ENCODE measurements at regions not wholly inside any gene's neighbourhood (a gene's known extent, or its start where the extent isn't known, plus 50 kb on each side); places are given as distances from the start of the nearest gene placed in this dataset.

GRCh38 chr14:28152453-28153044 is 614.0 kb upstream of the FOXG1 start:
- no peaks in the 10 kb centered on the region for H3K36me3 ChIP-seq
- DNase-seq (ENCODE audit: low spot score), result no peak
- H3K27ac ChIP-seq, result no peak overlapping the region
- no peak for TF ChIP-seq CTCF (IDR thresholded peaks at IDR 0.05)
- H3K9me3 ChIP-seq, result no peaks in the 10 kb centered on the region
- no peak for ATAC-seq (ENCODE audit: insufficient number of reproducible peaks, low FRiP score, low read depth)
- no peak overlapping the region for H3K4me3 ChIP-seq
- H3K4me1 ChIP-seq (ENCODE audit: control insufficient read depth in 1 of 2, low read depth in 2 of 2), result no peaks in the 10 kb centered on the region
- no peaks in the 10 kb centered on the region for H3K27me3 ChIP-seq (replicated peaks; ENCODE audit: insufficient read depth)

GRCh38 chr14:28157289-28157869 is 609.2 kb upstream of the FOXG1 start:
- no peak for ATAC-seq (ENCODE audit: insufficient number of reproducible peaks, low FRiP score, low read depth)

GRCh38 chr14:28157887-28158791 is 608.4 kb upstream of the FOXG1 start:
- Histone ChIP-seq H3K4me1 (ENCODE audit: control insufficient read depth in 1 of 2, low read depth in 2 of 2) (no peaks in the 10 kb centered on the region), H3K4me3 (no peak overlapping the region), H3K27ac (no peak overlapping the region), H3K36me3 (no peaks in the 10 kb centered on the region), H3K27me3 (replicated peaks; ENCODE audit: insufficient read depth) (no peaks in the 10 kb centered on the region), H3K9me3 (no peaks in the 10 kb centered on the region)
- DNase-seq (ENCODE audit: low spot score) (no peak), ATAC-seq (ENCODE audit: insufficient number of reproducible peaks, low FRiP score, low read depth) (no peak)
- TF ChIP-seq CTCF (IDR thresholded peaks at IDR 0.05), result no peak

More at GRCh38 chr14:28157289-28157869, 609.2 kb upstream of the FOXG1 start:
- DNase-seq (ENCODE audit: low spot score), result no peak
- H3K27me3 ChIP-seq (replicated peaks; ENCODE audit: insufficient read depth), result no peaks in the 10 kb centered on the region
- TF ChIP-seq CTCF (IDR thresholded peaks at IDR 0.05), result no peak
- no peaks in the 10 kb centered on the region for H3K9me3 ChIP-seq
- H3K4me3 ChIP-seq, result no peak overlapping the region
- no peak overlapping the region for H3K27ac ChIP-seq
- no peaks in the 10 kb centered on the region for H3K36me3 ChIP-seq
- H3K4me1 ChIP-seq (ENCODE audit: control insufficient read depth in 1 of 2, low read depth in 2 of 2), result no peaks in the 10 kb centered on the region

GRCh38 chr14:28161040-28161439 is 605.5 kb upstream of the FOXG1 start:
- Histone ChIP-seq H3K36me3 (no peaks in the 10 kb centered on the region), H3K4me1 (ENCODE audit: control insufficient read depth in 1 of 2, low read depth in 2 of 2) (no peaks in the 10 kb centered on the region), H3K4me3 (no peak overlapping the region), H3K27me3 (replicated peaks; ENCODE audit: insufficient read depth) (no peaks in the 10 kb centered on the region), H3K9me3 (no peaks in the 10 kb centered on the region), H3K27ac (no peak overlapping the region)
- no peak for TF ChIP-seq CTCF (IDR thresholded peaks at IDR 0.05)
- ATAC-seq (ENCODE audit: insufficient number of reproducible peaks, low FRiP score, low read depth) (no peak), DNase-seq (ENCODE audit: low spot score) (no peak)

GRCh38 chr14:28163233-28163632 is 603.4 kb upstream of the FOXG1 start:
- Histone ChIP-seq H3K27me3 (replicated peaks; ENCODE audit: insufficient read depth) (no peaks in the 10 kb centered on the region), H3K4me1 (ENCODE audit: control insufficient read depth in 1 of 2, low read depth in 2 of 2) (no peaks in the 10 kb centered on the region), H3K36me3 (no peaks in the 10 kb centered on the region), H3K4me3 (no peak overlapping the region), H3K27ac (no peak overlapping the region), H3K9me3 (no peaks in the 10 kb centered on the region)
- ATAC-seq (ENCODE audit: insufficient number of reproducible peaks, low FRiP score, low read depth) (no peak), DNase-seq (ENCODE audit: low spot score) (no peak)
- no peak for TF ChIP-seq CTCF (IDR thresholded peaks at IDR 0.05)
